Esophagus muscularis mucosa (tissue), 4 donors: ENCODE measurements at regions not wholly inside any gene's neighbourhood (a gene's known extent, or its start where the extent isn't known, plus 50 kb on each side); places are given as distances from the start of the nearest gene placed in this dataset.

ENCODE experiments used
- DNase-seq: peaks from one replicate; pipeline ENCODE4 v3.0.0-alpha.2; 2017; ENCODE audit errors: extremely low spot score
- H3K27ac ChIP-seq, 4 donors: fragments of 200-600 bp; sonication (generic); replicated peaks in 1 of 4; 1 replicate in 3 of 4; 2 replicates in 1 of 4; pipeline ENCODE4 v1.5.1; 2016 to 2019; ENCODE audit warnings: mild to moderate bottlenecking in 1 of 4
- H3K27me3 ChIP-seq, 4 donors: fragments of 200-600 bp; sonication (generic); one replicate each; pipeline versions ENCODE4 v1.5.1 to v1.6.0; 2016 to 2019
- H3K36me3 ChIP-seq, 4 donors: fragments of 200-600 bp; sonication (generic); one replicate each; pipeline ENCODE4 v1.5.1; 2016 to 2019
- H3K4me1 ChIP-seq, 4 donors: fragments of 200-600 bp; sonication (generic); one replicate each; pipeline ENCODE4 v1.5.1; 2016 to 2019
- H3K4me3 ChIP-seq, 4 donors: fragments of 200-600 bp; sonication (generic); 1 replicate in 2 of 4; 2 replicates in 2 of 4; pipeline ENCODE4 v1.5.1; 2016 to 2019; ENCODE audit warnings: mild to moderate bottlenecking in 4 of 4, moderate library complexity in 1 of 4
- H3K9me3 ChIP-seq, 4 donors: fragments of 200-600 bp; sonication (generic); 1 replicate in 3 of 4; 2 replicates in 1 of 4; pipeline ENCODE4 v1.5.1; 2016 to 2019
- EP300 ChIP-seq: sonication (generic); formaldehyde crosslinking; IDR thresholded peaks from one replicate; pipeline ENCODE4 v1.6.1; 2017; ENCODE audit warnings: antibody characterized with exemption
- POLR2A ChIP-seq: fragments of 450-650 bp; IDR thresholded peaks from one replicate; pipeline ENCODE4 v1.6.1; 2017; ENCODE audit warnings: antibody characterized with exemption, moderate library complexity, mild to moderate bottlenecking, low read depth
- POLR2AphosphoS5 ChIP-seq, 2 donors: sonication (generic); formaldehyde crosslinking; IDR thresholded peaks; one replicate each; pipeline ENCODE4 v1.6.1; 2017; ENCODE audit warnings: antibody characterized with exemption in 2 of 2
- WGBS: methylation state at CpG from one replicate; pipeline ENCODE4 v1.1.5; 2018; 5-methylcytosine and 5-hydroxymethylcytosine counted together
- intact Hi-C: fragments of 100-400 bp; cut with DNase I; formaldehyde crosslinking; loops from one replicate; pipeline ENCODE4 v1.15.1; 2023
- TF ChIP-seq, protein P1 (sequence below), 3 experiments: fragments of 200-600 bp in 2 of 3; fragments of 450-650 bp in 1 of 3; sonication (generic) in 2 of 3; IDR thresholded peaks; one replicate each; pipeline ENCODE4 v1.5.1; 2017 to 2019; ENCODE audit warnings: antibody characterized with exemption in 3 of 3, mild to moderate bottlenecking in 2 of 3, moderate library complexity in 1 of 3

DNA sequence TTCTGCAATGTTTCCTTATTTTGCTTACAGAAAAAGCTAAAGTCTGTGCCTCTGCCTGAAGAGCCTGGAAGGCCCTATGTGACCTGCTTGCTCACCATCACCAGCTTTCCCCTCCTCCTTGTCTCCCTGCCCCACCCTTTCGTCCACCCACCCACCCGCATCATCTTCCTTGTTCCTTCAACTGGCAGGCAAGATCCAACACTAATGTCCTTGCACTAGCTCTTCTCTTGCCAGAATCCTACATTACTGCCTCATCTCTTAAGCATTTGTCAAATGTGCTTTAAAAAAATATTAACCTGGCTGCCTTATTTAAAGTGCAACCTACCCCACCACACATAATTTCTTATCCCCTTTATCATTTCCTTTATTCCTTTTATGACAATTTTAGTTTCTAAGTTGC, 165.1 kb upstream of the PPP3CA start:
- WGBS: 77% methylated on average over 2 of the region's 2 CpGs
- TF ChIP-seq, protein P1, sequence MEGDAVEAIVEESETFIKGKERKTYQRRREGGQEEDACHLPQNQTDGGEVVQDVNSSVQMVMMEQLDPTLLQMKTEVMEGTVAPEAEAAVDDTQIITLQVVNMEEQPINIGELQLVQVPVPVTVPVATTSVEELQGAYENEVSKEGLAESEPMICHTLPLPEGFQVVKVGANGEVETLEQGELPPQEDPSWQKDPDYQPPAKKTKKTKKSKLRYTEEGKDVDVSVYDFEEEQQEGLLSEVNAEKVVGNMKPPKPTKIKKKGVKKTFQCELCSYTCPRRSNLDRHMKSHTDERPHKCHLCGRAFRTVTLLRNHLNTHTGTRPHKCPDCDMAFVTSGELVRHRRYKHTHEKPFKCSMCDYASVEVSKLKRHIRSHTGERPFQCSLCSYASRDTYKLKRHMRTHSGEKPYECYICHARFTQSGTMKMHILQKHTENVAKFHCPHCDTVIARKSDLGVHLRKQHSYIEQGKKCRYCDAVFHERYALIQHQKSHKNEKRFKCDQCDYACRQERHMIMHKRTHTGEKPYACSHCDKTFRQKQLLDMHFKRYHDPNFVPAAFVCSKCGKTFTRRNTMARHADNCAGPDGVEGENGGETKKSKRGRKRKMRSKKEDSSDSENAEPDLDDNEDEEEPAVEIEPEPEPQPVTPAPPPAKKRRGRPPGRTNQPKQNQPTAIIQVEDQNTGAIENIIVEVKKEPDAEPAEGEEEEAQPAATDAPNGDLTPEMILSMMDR (IDR thresholded peaks at IDR 0.05): no peak
- TF ChIP-seq EP300: no peak
- no peak for TF ChIP-seq POLR2AphosphoS5 (IDR thresholded peaks at IDR 0.05)
- TF ChIP-seq POLR2A: no peak
- no peak for DNase-seq
- intact Hi-C loops: no loop called here
- Histone ChIP-seq H3K4me1 (no peaks in the 10 kb centered on the region), H3K36me3 (no peaks in the 10 kb centered on the region), H3K27me3 (no peaks in the 10 kb centered on the region), H3K4me3 (no peak overlapping the region), H3K9me3 (no peaks in the 10 kb centered on the region), H3K27ac (no peak overlapping the region)

DNA sequence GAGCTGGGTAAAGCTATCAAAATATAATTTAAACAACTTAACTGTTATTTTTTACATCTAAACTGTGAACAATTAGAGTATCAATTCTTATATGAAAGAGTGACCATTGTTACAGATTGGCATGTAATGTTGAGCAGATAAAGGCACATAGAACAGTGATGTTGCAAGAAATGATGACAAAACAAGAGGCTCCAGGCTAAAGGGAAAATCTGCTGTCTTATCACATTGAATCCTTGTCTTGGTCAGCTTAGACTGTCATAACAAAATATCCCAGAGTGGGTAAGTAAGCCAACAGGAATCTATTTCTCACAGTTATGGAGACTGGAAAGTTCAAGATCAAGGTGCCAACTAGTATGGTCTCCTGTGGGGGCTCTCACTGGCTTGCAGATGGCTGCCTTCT, 154.1 kb upstream of the PPP3CA start:
- no peak for DNase-seq
- intact Hi-C loops: no loop called here

DNA sequence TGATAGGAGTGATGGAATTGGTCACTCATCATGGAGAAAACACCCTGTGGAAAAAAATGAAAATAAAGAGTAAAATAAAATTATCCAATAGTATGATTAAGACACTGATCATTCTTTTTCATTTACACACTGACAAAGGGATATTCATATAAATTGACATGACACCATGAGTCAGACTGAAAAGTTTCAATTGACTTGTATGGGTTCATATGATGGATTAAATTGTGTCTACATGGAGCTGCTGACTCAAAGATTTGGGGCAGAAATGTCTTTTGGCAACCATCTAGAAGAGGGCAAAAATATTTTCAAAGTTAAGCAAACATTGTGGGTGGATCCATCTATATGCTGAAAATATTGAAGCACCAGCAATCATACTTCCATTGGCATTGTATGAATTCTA, 153.4 kb upstream of the PPP3CA start:
- no peak for DNase-seq
- Histone ChIP-seq H3K9me3 (no peaks in the 10 kb centered on the region), H3K4me1 (no peaks in the 10 kb centered on the region), H3K27me3 (no peaks in the 10 kb centered on the region), H3K4me3 (no peak overlapping the region), H3K36me3 (no peaks in the 10 kb centered on the region), H3K27ac (no peak overlapping the region)
- TF ChIP-seq, protein P1 (IDR thresholded peaks at IDR 0.05): no peak
- TF ChIP-seq POLR2AphosphoS5 (IDR thresholded peaks at IDR 0.05) (no peak), POLR2A (no peak), EP300 (no peak)
- intact Hi-C loops: no loop called here

More for the DNA sequence above, 154.1 kb upstream of the PPP3CA start:
- H3K4me3 ChIP-seq: no peak overlapping the region
- no peaks in the 10 kb centered on the region for H3K36me3 ChIP-seq
- TF ChIP-seq EP300: no peak
- TF ChIP-seq, protein P1 (IDR thresholded peaks at IDR 0.05): no peak
- TF ChIP-seq POLR2A: no peak
- TF ChIP-seq POLR2AphosphoS5 (IDR thresholded peaks at IDR 0.05): no peak
- no peaks in the 10 kb centered on the region for H3K27me3 ChIP-seq
- no peaks in the 10 kb centered on the region for H3K4me1 ChIP-seq
- no peaks in the 10 kb centered on the region for H3K9me3 ChIP-seq
- no peak overlapping the region for H3K27ac ChIP-seq

DNA sequence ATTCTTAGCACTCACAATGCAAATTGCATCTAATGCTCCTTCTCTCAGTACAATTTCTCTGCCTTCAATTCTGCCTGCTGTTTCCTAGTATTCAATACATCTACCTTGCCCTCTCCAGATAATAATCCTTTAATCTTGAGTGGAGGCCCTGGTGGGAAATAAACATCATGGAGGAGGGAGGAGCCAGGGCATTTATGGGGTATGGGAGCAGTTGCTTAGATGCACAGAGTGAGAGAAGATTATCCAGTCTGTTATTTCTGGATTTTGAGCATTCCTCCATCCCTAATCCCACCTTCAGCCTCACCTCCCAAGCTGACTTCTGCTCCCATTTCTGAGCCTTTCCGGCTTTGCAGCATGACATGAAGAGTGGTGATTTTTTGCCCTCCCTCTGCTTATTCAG, 127.9 kb upstream of the PPP3CA start:
- H3K4me1 ChIP-seq: no peaks in the 10 kb centered on the region
- no peaks in the 10 kb centered on the region for H3K9me3 ChIP-seq
- H3K27ac ChIP-seq: no peak overlapping the region
- no peaks in the 10 kb centered on the region for H3K36me3 ChIP-seq
- intact Hi-C loops: no loop called here
- TF ChIP-seq, protein P1 (IDR thresholded peaks at IDR 0.05): no peak
- TF ChIP-seq POLR2AphosphoS5 (IDR thresholded peaks at IDR 0.05) (no peak), EP300 (no peak), POLR2A (no peak)
- H3K4me3 ChIP-seq: no peak overlapping the region
- 80% methylated on average over 1 of the region's 1 CpG for WGBS
- H3K27me3 ChIP-seq: no peaks in the 10 kb centered on the region
- no peak for DNase-seq

DNA sequence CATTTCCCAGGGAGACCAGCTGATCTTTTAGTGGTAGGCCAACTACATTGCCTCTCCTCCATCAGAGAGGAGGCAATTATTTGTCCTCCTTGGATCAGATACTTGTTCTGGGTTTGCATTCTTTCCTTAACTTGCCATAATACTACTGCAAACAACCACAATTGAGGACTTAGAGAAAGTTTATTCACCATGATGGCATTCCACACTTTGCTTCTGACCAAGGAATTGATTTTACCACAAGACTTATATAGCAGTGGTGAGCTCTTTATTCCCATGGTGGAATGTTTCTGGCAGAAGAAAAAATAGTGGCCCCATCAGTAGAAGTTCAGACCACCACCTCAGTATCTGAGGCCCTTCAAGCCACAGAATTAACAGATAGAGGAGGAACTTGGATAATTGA, 123.9 kb upstream of the PPP3CA start:
- Histone ChIP-seq H3K9me3 (no peaks in the 10 kb centered on the region), H3K36me3 (no peaks in the 10 kb centered on the region), H3K27me3 (no peaks in the 10 kb centered on the region), H3K4me1 (no peaks in the 10 kb centered on the region), H3K4me3 (no peak overlapping the region), H3K27ac (no peak overlapping the region)
- TF ChIP-seq, protein P1 (IDR thresholded peaks at IDR 0.05): no peak
- TF ChIP-seq POLR2AphosphoS5 (IDR thresholded peaks at IDR 0.05): no peak
- DNase-seq: no peak
- intact Hi-C loops: no loop called here
